Neural cell (in vitro differentiated cells): ENCODE measurements at regions not wholly inside any gene's neighbourhood (a gene's known extent, or its start where the extent isn't known, plus 50 kb on each side); places are given as distances from the start of the nearest gene placed in this dataset.

Experiments
- H2AFZ ChIP-seq: fragments of 200-600, 300-800 bp; sonication (generic), shearing (Covaris generic); 2 replicates; pipeline ENCODE4 v1.6.0; 2014; ENCODE audit warnings: low read depth, mild to moderate bottlenecking, antibody characterized with exemption, low read length, moderate library complexity
- H3F3A ChIP-seq: fragments of 200-600 bp; shearing (Covaris generic); 2 replicates; pipeline ENCODE4 v1.6.1; 2016; ENCODE audit warnings: mild to moderate bottlenecking, moderate library complexity, mixed read lengths, antibody characterized with exemption, low read length; ENCODE audit not compliant: insufficient read depth, poor library complexity, severe bottlenecking
- H3K27ac ChIP-seq: fragments of 200-600, 300-800 bp; sonication (generic), shearing (Covaris generic); 2 replicates; pipeline ENCODE4 v1.5.1; 2014; ENCODE audit warnings: mild to moderate bottlenecking, low read length, moderate library complexity
- H3K27me3 ChIP-seq: fragments of 300-800, 200-600 bp; sonication (generic), shearing (Covaris generic); 2 replicates; pipeline ENCODE4 v1.6.0; 2014; ENCODE audit warnings: mild to moderate bottlenecking, low read depth, low read length, moderate library complexity; ENCODE audit not compliant: insufficient read depth
- H3K36me3 ChIP-seq: fragments of 300-800, 200-600 bp; sonication (generic), shearing (Covaris generic); 2 replicates; pipeline ENCODE4 v1.5.1; 2014; ENCODE audit warnings: mild to moderate bottlenecking, antibody characterized with exemption, low read length, moderate library complexity; ENCODE audit not compliant: insufficient read depth
- H3K4me2 ChIP-seq: fragments of 300-800, 200-600 bp; sonication (generic), shearing (Covaris generic); 2 replicates; pipeline ENCODE4 v1.6.0; 2014; ENCODE audit warnings: mild to moderate bottlenecking, low read length
- H3K4me3 ChIP-seq: fragments of 300-800, 200-600 bp; sonication (generic), shearing (Covaris generic); 2 replicates; pipeline ENCODE4 v1.5.1; 2014; ENCODE audit warnings: mild to moderate bottlenecking, low read length, moderate library complexity
- H3K79me2 ChIP-seq: fragments of 200-600 bp; shearing (Covaris generic); replicated peaks from 2 replicates; pipeline ENCODE4 v1.6.0; 2014; ENCODE audit warnings: mild to moderate bottlenecking, low read length, moderate library complexity; ENCODE audit not compliant: insufficient read depth
- H3K9ac ChIP-seq: fragments of 300-800, 200-600 bp; sonication (generic), shearing (Covaris generic); 2 replicates; pipeline ENCODE4 v1.6.1; 2016; ENCODE audit warnings: mild to moderate bottlenecking, low read length, mixed read lengths
- H3K9me2 ChIP-seq: fragments of 200-600 bp; shearing (Covaris generic); 2 replicates; pipeline ENCODE4 v1.6.1; 2016; ENCODE audit warnings: mild to moderate bottlenecking, low read length, mixed read lengths; ENCODE audit not compliant: insufficient read depth
- H3K9me3 ChIP-seq: fragments of 200-600, 300-800 bp; sonication (generic), shearing (Covaris generic); 2 replicates; pipeline ENCODE4 v1.6.1; 2016; ENCODE audit warnings: mild to moderate bottlenecking, mixed run types, low read length, moderate library complexity, mixed read lengths
- H4K20me1 ChIP-seq: fragments of 200-600 bp; shearing (Covaris generic); 2 replicates; pipeline ENCODE4 v1.6.1; 2016; ENCODE audit warnings: mild to moderate bottlenecking, mixed run types; ENCODE audit not compliant: insufficient read depth
- CTCF ChIP-seq: fragments of 450-650 bp; IDR thresholded peaks from 2 replicates; pipeline ENCODE4 v1.5.1; 2014; ENCODE audit warnings: antibody characterized with exemption, mild to moderate bottlenecking, moderate library complexity; ENCODE audit not compliant: poor library complexity, severe bottlenecking
- EP300 ChIP-seq: fragments of 450-650 bp; conservative IDR thresholded peaks from 2 replicates; pipeline ENCODE4 v1.6.1; 2014; ENCODE audit warnings: antibody characterized with exemption, mild to moderate bottlenecking, moderate library complexity; ENCODE audit not compliant: poor library complexity, severe bottlenecking
- EZH2 ChIP-seq: fragments of 200-600, 300-800 bp; shearing (Covaris generic), sonication (generic); IDR thresholded peaks from 2 replicates; pipeline ENCODE4 v1.6.1; 2014; ENCODE audit warnings: antibody characterized with exemption, low read length, borderline replicate concordance, mild to moderate bottlenecking; ENCODE audit not compliant: insufficient read depth, poor library complexity, severe bottlenecking
- MXI1 ChIP-seq: fragments of 450-650 bp; conservative IDR thresholded peaks from 2 replicates; pipeline ENCODE4 v1.6.1; 2014; ENCODE audit warnings: antibody characterized with exemption, mild to moderate bottlenecking; ENCODE audit not compliant: poor library complexity, severe bottlenecking
- POLR2AphosphoS5 ChIP-seq: IDR thresholded peaks from 2 replicates; pipeline ENCODE4 v1.6.1; 2012
- RAD21 ChIP-seq: fragments of 450-650 bp; conservative IDR thresholded peaks from 2 replicates; pipeline ENCODE4 v1.6.1; 2014; ENCODE audit warnings: antibody characterized with exemption, mild to moderate bottlenecking, moderate library complexity
- REST ChIP-seq: IDR thresholded peaks from 2 replicates; pipeline ENCODE4 v1.6.1; 2012; ENCODE audit warnings: borderline replicate concordance
- SMC3 ChIP-seq: fragments of 450-650 bp; conservative IDR thresholded peaks from 2 replicates; pipeline ENCODE4 v1.6.1; 2014; ENCODE audit warnings: antibody characterized with exemption, mild to moderate bottlenecking, moderate library complexity; ENCODE audit not compliant: poor library complexity
- TAF1 ChIP-seq: IDR thresholded peaks from 2 replicates; pipeline ENCODE4 v1.6.1; 2012; ENCODE audit warnings: low read depth

- Histone ChIP-seq H3K4me3 (no peak overlapping the region), H3K9me2 (no peaks in the 10 kb centered on the region), H2AFZ (no peak overlapping the region), H3K27ac (no peak overlapping the region), H3K36me3 (no peaks in the 10 kb centered on the region), H3K9me3 (no peaks in the 10 kb centered on the region), H3K9ac (no peak overlapping the region), H3K79me2 (no peaks in the 10 kb centered on the region), H4K20me1 (no peaks in the 10 kb centered on the region), H3F3A (no peaks in the 10 kb centered on the region), H3K4me2 (no peak overlapping the region), H3K27me3 (no peaks in the 10 kb centered on the region)
- no peak for TF ChIP-seq REST
- TF ChIP-seq EZH2: no peak
- TF ChIP-seq MXI1: no peak
- TF ChIP-seq RAD21: no peak
- no peak for TF ChIP-seq SMC3
- TF ChIP-seq CTCF: no peak
- TF ChIP-seq TAF1: no peak
- TF ChIP-seq EP300: no peak
- TF ChIP-seq POLR2AphosphoS5: no peak
Observed at GRCh38 chr4:89363786-89364185, 56.2 kb upstream of the GPRIN3 start.

- H3K36me3 ChIP-seq: no peaks in the 10 kb centered on the region
- no peaks in the 10 kb centered on the region for H4K20me1 ChIP-seq
- H3K27ac ChIP-seq: no peak overlapping the region
- no peaks in the 10 kb centered on the region for H3K9me3 ChIP-seq
- TF ChIP-seq MXI1 (no peak), CTCF (no peak), SMC3 (no peak), TAF1 (no peak), RAD21 (no peak), POLR2AphosphoS5 (no peak), EZH2 (no peak), EP300 (no peak), REST (no peak)
- no peaks in the 10 kb centered on the region for H3K9me2 ChIP-seq
- H3K9ac ChIP-seq: no peak overlapping the region
- H3K27me3 ChIP-seq: no peaks in the 10 kb centered on the region
- no peaks in the 10 kb centered on the region for H3F3A ChIP-seq
- H3K4me3 ChIP-seq: no peak overlapping the region
- no peak overlapping the region for H3K4me2 ChIP-seq
- H3K79me2 ChIP-seq: no peaks in the 10 kb centered on the region
- no peak overlapping the region for H2AFZ ChIP-seq
Observed at GRCh38 chr4:89358935-89359638, 51.5 kb upstream of the GPRIN3 start.
